Heart right ventricle (tissue), 16 donors: ENCODE measurements at regions not wholly inside any gene's neighbourhood (a gene's known extent, or its start where the extent isn't known, plus 50 kb on each side); places are given as distances from the start of the nearest gene placed in this dataset.

Experiments used
- ATAC-seq, 8 donors: fragments of 200-7000 bp; cut with Tn5 transposase; one replicate each; pipeline ENCODE4 v1.9.1; 2020; ENCODE audit warnings: mild to moderate bottlenecking in 8 of 8, moderate library complexity in 8 of 8, moderate number of reproducible peaks in 1 of 8
- DNase-seq, 2 donors: peaks; one replicate each; pipeline ENCODE4 v3.0.0-alpha.2; 2020
- H3K27ac ChIP-seq, 10 donors: fragments of 200-600 bp; sonication (generic) in 2 of 10; one replicate each; pipeline versions ENCODE4 v1.5.0 to v1.8.0; 2020 to 2022; ENCODE audit warnings: mild to moderate bottlenecking in 3 of 10
- H3K27me3 ChIP-seq, 7 donors: fragments of 200-600 bp; one replicate each; pipeline ENCODE4 v1.8.0; 2021 to 2022; ENCODE audit warnings: mild to moderate bottlenecking in 2 of 7
- H3K36me3 ChIP-seq, 9 donors: fragments of 200-600 bp; sonication (generic) in 1 of 9; one replicate each; pipeline versions ENCODE4 v1.5.0 to v1.8.0; 2020 to 2022; ENCODE audit warnings: mild to moderate bottlenecking in 2 of 9
- H3K4me1 ChIP-seq, 9 donors: fragments of 200-600 bp; sonication (generic) in 1 of 9; one replicate each; pipeline versions ENCODE4 v1.5.0 to v1.8.0; 2020 to 2022; ENCODE audit warnings: mild to moderate bottlenecking in 4 of 9
- H3K4me3 ChIP-seq, 10 donors: fragments of 200-600 bp; sonication (generic) in 2 of 10; one replicate each; pipeline versions ENCODE4 v1.5.0 to v1.8.0; 2020 to 2022; ENCODE audit warnings: mild to moderate bottlenecking in 7 of 10, moderate library complexity in 2 of 10
- H3K9me3 ChIP-seq, 11 donors: fragments of 200-600 bp in 10 of 11; sonication (generic) in 2 of 11; one replicate each; pipeline versions ENCODE4 v1.5.0 to v1.8.0; 2013 to 2022; ENCODE audit warnings: mild to moderate bottlenecking in 2 of 11, control low read depth in 1 of 11, moderate library complexity in 1 of 11
- WGBS, 2 donors: extraction: QIAGEN DNeasy Blood & Tissue Kit; methylation state at CpG; one replicate each; pipeline ENCODE4 v1.1.7; 2013; ENCODE audit warnings: inconsistent platforms in 1 of 2; 5-methylcytosine and 5-hydroxymethylcytosine counted together
- intact Hi-C, 10 donors: fragments of 100-400 bp; cut with DNase I; formaldehyde crosslinking; loops; one replicate each; pipeline versions ENCODE4 v1.11.1 to v1.14.2; 2022
- TF ChIP-seq, protein P1 (sequence below), 9 donors: fragments of 200-600 bp; sonication (generic) in 2 of 9; IDR thresholded peaks; one replicate each; pipeline versions ENCODE4 v1.5.0 to v1.8.0; 2021 to 2022; ENCODE audit warnings: antibody characterized with exemption in 9 of 9, mild to moderate bottlenecking in 5 of 9, moderate library complexity in 1 of 9
- donor health status: Arrhythmogenic right ventricular cardiomyopathy.
- donor health status: ischemic (EF 13 %, LVEDD 7.1; RV severe dilation, severe dysfunction).
- donor health status: healthy with polysubstance abuse.
- donor health status: DM: no; HTN: yes; CAD: no.
- donor health status: DM: no; HTN: no; CAD: no.
- donor health status: ischemic (EF 25% LVEDD 6.9; RV normal size, moderate dysfunction).
- donor health status: ischemic (EF 25% LVEDD 5.7; RV mildly dilated, moderate dysfunction).
- donor health status: healthy.
- donor health status: DM: yes; HTN: yes; CAD: no.
- donor health status: Ischemic cardiomyopathy.
- donor health status: ischemic (EF 35%, LVEDD 5.7; RV mildly dilated, moderate dysfunction).
- donor health status: nonischemic (EF 11% LVEDD 7.7; RV severe dilation, severe dysfunction).
- donor health status: DM: yes; HTN: yes; CAD: no.
- donor health status: PGD.
- donor health status: ischemic (EF 29% LVEDD 5.4; RV normal size, mild dysfunction).
- donor health status: nonischemic (EF 23%, LVEDD 6.1; RV moderate dilation, normal function).

DNA sequence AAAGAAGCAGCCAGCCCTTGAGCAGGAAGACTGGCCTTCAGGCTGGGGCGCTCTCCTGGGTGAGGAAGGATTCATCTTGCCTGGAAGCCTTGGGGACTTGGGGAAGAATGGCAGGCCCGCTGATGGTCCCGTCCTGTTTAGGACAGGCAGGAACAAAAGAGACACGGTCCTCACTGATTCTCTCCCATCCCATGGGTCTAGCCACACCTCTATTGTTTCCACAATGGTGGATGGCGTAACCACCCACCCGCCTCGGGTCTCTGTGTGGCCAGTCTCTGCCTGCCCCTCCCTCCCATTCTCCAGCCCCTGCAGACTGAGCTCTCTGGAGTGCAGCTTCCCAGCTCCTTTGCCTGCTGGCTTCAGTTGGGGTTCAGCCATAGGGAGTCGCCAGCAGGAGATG lies 284.3 kb downstream of the UACA start:
- H3K27me3 ChIP-seq, result peaks cover 0 to 14% (median 0%) of the 10 kb centered on the region in 7 donors

DNA sequence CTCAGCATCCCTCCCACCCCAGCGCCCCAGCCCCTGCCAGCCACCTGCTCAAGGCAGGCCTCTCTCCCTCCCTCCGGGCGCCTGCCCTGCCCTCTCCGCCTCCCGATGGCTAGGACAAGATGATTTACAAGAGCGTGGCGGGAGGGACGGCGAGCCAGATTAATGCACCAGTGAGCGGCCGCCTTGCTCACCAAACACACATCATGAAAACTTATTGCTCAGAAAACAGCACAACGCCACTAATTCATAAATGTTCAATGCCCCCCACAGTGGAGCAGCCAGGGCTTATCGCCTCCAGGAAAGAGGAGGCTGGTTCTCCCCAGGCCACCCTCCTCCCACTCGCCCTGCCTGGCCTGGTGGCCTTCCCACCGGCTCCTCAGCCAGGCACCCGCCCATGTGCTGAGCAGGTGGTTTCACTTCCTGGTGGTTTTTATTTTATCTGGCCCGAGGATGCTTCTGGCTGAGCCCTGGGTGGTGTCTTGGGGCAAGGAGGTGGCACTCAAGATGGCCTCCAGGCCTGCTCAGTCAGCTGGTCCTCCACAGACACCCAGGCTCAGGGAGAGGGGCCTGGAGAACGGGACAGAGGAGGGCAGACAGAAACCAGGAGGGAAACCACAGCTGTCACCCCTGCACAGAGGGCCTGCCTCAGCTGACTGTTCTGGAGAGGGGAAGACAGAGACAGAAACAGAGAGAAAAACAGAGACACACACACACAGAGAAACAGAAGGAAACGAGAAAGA lies 284.9 kb downstream of the UACA start:
- DNase-seq, result peak in 1 of 2 donors; percentile 29
- Histone ChIP-seq H3K27me3 (peaks cover 0 to 14% (median 0%) of the 10 kb centered on the region in 7 donors), H3K27ac (peak overlapping the region in 1 of 10 donors; percentile 82), H3K9me3 (no peaks in the 10 kb centered on the region), H3K4me3 (no peak overlapping the region), H3K36me3 (no peaks in the 10 kb centered on the region), H3K4me1 (peaks cover 0 to 73% (median 16%) of the 10 kb centered on the region in 9 donors)
- intact Hi-C loops, result loop anchor here in 2 of 10 donors (5.0 to 10.0 kb wide), 2 partner anchors 204 to 746 kb away; no protein-coding TSS in a partner anchor
- WGBS, 2 donors, result 85 to 86% methylated on average over 19 of the region's 19 CpGs
- TF ChIP-seq, protein P1, sequence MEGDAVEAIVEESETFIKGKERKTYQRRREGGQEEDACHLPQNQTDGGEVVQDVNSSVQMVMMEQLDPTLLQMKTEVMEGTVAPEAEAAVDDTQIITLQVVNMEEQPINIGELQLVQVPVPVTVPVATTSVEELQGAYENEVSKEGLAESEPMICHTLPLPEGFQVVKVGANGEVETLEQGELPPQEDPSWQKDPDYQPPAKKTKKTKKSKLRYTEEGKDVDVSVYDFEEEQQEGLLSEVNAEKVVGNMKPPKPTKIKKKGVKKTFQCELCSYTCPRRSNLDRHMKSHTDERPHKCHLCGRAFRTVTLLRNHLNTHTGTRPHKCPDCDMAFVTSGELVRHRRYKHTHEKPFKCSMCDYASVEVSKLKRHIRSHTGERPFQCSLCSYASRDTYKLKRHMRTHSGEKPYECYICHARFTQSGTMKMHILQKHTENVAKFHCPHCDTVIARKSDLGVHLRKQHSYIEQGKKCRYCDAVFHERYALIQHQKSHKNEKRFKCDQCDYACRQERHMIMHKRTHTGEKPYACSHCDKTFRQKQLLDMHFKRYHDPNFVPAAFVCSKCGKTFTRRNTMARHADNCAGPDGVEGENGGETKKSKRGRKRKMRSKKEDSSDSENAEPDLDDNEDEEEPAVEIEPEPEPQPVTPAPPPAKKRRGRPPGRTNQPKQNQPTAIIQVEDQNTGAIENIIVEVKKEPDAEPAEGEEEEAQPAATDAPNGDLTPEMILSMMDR (IDR thresholded peaks at IDR 0.05), result no peak
- ATAC-seq, result peak in 4 of 8 donors; percentile 17 to 29 (median 23)

More for the DNA sequence above, 284.3 kb downstream of the UACA start:
- Histone ChIP-seq H3K9me3 (no peaks in the 10 kb centered on the region), H3K4me1 (peaks cover 0 to 73% (median 13%) of the 10 kb centered on the region in 9 donors), H3K4me3 (no peak overlapping the region), H3K36me3 (no peaks in the 10 kb centered on the region), H3K27ac (peak overlapping the region in 1 of 10 donors; percentile 82)
- WGBS, 2 donors, result 85% methylated on average over 8 of the region's 8 CpGs
- intact Hi-C loops, result loop anchor here in 2 of 10 donors (5.0 to 10.0 kb wide), 2 partner anchors 204 to 747 kb away; no protein-coding TSS in a partner anchor
- DNase-seq (no peak), ATAC-seq (no peak)
- TF ChIP-seq, protein P1 (IDR thresholded peaks at IDR 0.05), result no peak

DNA sequence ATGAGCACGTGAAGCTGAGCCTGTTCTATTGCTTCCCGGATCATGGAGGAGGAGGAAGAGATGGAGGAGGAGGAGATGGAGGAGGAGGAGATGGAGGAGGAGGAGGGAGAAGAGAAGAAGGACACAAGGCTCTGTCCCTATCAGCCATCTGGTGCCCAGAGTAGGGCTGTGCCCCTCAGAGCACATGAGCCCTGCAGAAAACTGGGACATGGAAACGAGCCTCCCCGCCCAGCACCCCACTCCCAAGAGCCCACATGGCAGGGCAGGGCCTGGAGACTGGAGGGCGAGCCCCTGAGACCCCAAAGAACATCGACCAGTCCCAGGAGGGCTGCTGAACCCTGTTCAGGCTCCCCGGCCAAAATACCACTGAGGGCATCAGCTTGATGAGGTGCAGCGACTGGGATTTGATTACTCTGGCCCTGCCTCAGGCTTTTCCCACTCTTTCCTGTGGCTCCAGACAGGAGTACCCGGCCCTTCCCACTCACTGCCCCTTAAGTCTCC lies 285.6 kb downstream of the UACA start:
- H3K27ac ChIP-seq, result no peak overlapping the region
- no peak for ATAC-seq
- TF ChIP-seq, protein P1 (IDR thresholded peaks at IDR 0.05), result no peak
- WGBS, 2 donors, result 88 to 91% methylated on average over 9 of the region's 9 CpGs
- peaks cover 0 to 14% (median 0%) of the 10 kb centered on the region in 7 donors for H3K27me3 ChIP-seq
- H3K4me3 ChIP-seq, result no peak overlapping the region
- H3K4me1 ChIP-seq, result peaks cover 0 to 69% (median 16%) of the 10 kb centered on the region in 9 donors
- no peaks in the 10 kb centered on the region for H3K36me3 ChIP-seq
- intact Hi-C loops, result loop anchor here in 2 of 10 donors (5.0 to 10.0 kb wide), 2 partner anchors 203 to 745 kb away; no protein-coding TSS in a partner anchor
- no peaks in the 10 kb centered on the region for H3K9me3 ChIP-seq
- DNase-seq, result no peak

DNA sequence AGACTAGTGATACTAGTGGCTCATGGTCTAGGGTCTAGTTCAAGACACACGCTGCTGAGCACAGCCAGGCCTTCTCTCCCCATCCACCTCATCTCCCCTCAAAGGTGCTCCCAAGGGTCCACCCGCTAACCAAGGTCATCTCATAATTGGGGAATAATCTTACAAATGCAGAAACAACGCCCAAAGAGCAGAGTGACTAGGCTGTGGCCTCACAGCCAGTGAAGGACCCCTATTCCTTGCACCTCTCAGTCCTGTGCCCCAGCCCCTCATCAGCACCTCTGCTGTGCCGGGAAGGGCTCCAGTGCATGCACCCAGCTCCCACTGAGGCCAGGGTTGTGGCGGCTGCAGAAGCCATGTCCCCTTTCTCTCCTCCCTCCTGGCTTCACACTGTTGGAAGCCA lies 286.9 kb downstream of the UACA start:
- H3K4me3 ChIP-seq, result no peak overlapping the region
- WGBS, 2 donors, result 98% methylated on average over 5 of the region's 5 CpGs
- peaks cover 0 to 14% (median 1%) of the 10 kb centered on the region in 7 donors for H3K27me3 ChIP-seq
- H3K4me1 ChIP-seq, result peaks cover 0 to 65% (median 16%) of the 10 kb centered on the region in 9 donors
- H3K36me3 ChIP-seq, result no peaks in the 10 kb centered on the region
- no peak for ATAC-seq
- no peak for DNase-seq
- H3K9me3 ChIP-seq, result no peaks in the 10 kb centered on the region
- no peak overlapping the region for H3K27ac ChIP-seq
- intact Hi-C loops, result loop anchor here in 2 of 10 donors (5.0 to 10.0 kb wide), 2 partner anchors 202 to 744 kb away; no protein-coding TSS in a partner anchor
- TF ChIP-seq, protein P1 (IDR thresholded peaks at IDR 0.05), result no peak
